Astrocyte (in vitro differentiated cells and primary cell): ENCODE measurements at regions not wholly inside any gene's neighbourhood (a gene's known extent, or its start where the extent isn't known, plus 50 kb on each side); places are given as distances from the start of the nearest gene placed in this dataset.

Source experiments
- DNase-seq: peaks from one replicate; pipeline ENCODE4 v3.0.0-alpha.2; 2010; ENCODE audit warnings: low read depth
- FAIRE-seq: peaks from 2 replicates; lab custom pipeline; 2011; peaks lifted over from hg19 to GRCh38; lab: Jason Lieb, UNC
- H2AFZ ChIP-seq: 2 replicates; pipeline ENCODE4 v1.6.0; 2012; ENCODE audit warnings: low read depth, low read length, inconsistent platforms
- H3K27ac ChIP-seq: 2 replicates; pipeline ENCODE4 v1.5.1; 2011; ENCODE audit warnings: low read depth, low read length, inconsistent platforms
- H3K27me3 ChIP-seq: 2 replicates; pipeline ENCODE4 v1.6.0; 2011; ENCODE audit warnings: low read length, inconsistent platforms; ENCODE audit not compliant: insufficient read depth
- H3K36me3 ChIP-seq: 2 replicates; pipeline ENCODE4 v1.5.1; 2011; ENCODE audit warnings: low read length, inconsistent platforms; ENCODE audit not compliant: insufficient read depth
- H3K4me1 ChIP-seq: 2 replicates; pipeline ENCODE4 v1.5.1; 2011; ENCODE audit warnings: low read length, inconsistent platforms; ENCODE audit not compliant: insufficient read depth
- H3K4me2 ChIP-seq: 2 replicates; pipeline ENCODE4 v1.6.0; 2012; ENCODE audit warnings: low read length, inconsistent platforms
- H3K4me3 ChIP-seq: 2 replicates; pipeline ENCODE4 v1.5.1; 2011; ENCODE audit warnings: low read depth, mild to moderate bottlenecking, low read length, inconsistent platforms; ENCODE audit not compliant: insufficient read depth
- H3K79me2 ChIP-seq: 2 replicates; pipeline ENCODE4 v1.6.0; 2012; ENCODE audit warnings: mild to moderate bottlenecking, low read length, inconsistent platforms; ENCODE audit not compliant: insufficient read depth
- H3K9ac ChIP-seq: 2 replicates; pipeline ENCODE4 v1.6.0; 2012; ENCODE audit warnings: mild to moderate bottlenecking, low read length, inconsistent platforms
- H3K9me3 ChIP-seq: 2 replicates; pipeline ENCODE4 v1.5.1; 2012; ENCODE audit warnings: low read depth, mild to moderate bottlenecking, low read length, inconsistent platforms; ENCODE audit not compliant: insufficient read depth
- H4K20me1 ChIP-seq: 2 replicates; pipeline ENCODE4 v1.6.0; 2012; ENCODE audit warnings: low read length, inconsistent platforms; ENCODE audit not compliant: insufficient read depth
- H3K27ac Mint-ChIP-seq: one replicate; pipeline ENCODE4 v1.8.0; 2021; ENCODE audit warnings: mild to moderate bottlenecking, mixed read lengths; ENCODE audit not compliant: unreplicated experiment
- H3K27me3 Mint-ChIP-seq: one replicate; pipeline ENCODE4 v1.8.0; 2021; ENCODE audit warnings: low read depth, mixed read lengths; ENCODE audit not compliant: unreplicated experiment
- H3K36me3 Mint-ChIP-seq: one replicate; pipeline ENCODE4 v1.8.0; 2021; ENCODE audit warnings: low read depth, mixed read lengths; ENCODE audit not compliant: unreplicated experiment
- H3K4me1 Mint-ChIP-seq: one replicate; pipeline ENCODE4 v1.8.0; 2021; ENCODE audit warnings: low read depth, mixed read lengths; ENCODE audit not compliant: unreplicated experiment
- H3K4me3 Mint-ChIP-seq: one replicate; pipeline ENCODE4 v1.8.0; 2021; ENCODE audit warnings: mild to moderate bottlenecking, moderate library complexity, mixed read lengths; ENCODE audit not compliant: unreplicated experiment
- H3K9me3 Mint-ChIP-seq: one replicate; pipeline ENCODE4 v1.8.0; 2021; ENCODE audit warnings: mild to moderate bottlenecking, mixed read lengths; ENCODE audit not compliant: unreplicated experiment
- EZH2 ChIP-seq: IDR thresholded peaks from 2 replicates; pipeline ENCODE4 v1.6.1; 2012; ENCODE audit warnings: mild to moderate bottlenecking, low read length, inconsistent platforms; ENCODE audit not compliant: insufficient read depth
- TF ChIP-seq, protein P1 (sequence below): IDR thresholded peaks from 2 replicates; pipeline ENCODE4 v1.5.1; 2011; ENCODE audit warnings: low read depth, mild to moderate bottlenecking, inconsistent platforms, low read length, moderate library complexity; ENCODE audit not compliant: insufficient read depth

DNA sequence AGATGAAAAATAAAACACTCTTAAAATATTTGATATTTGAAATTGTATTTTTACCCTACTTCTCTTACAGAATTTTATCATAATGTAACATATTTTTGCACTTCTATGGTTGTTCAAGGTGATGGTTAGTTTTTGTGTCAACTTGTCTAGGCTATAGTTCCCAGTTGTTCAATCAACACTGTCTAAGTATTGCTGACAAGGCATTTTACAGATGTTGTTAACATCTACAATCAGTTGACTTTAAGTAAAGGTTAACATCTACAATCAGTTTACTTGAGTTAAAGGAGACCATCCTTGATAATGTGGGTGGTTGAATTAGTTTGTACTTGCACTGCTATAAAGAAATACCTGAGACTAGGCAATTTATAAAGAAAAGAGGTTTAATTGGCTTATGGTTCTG lies 206.5 kb downstream of the AEBP2 start:
- DNase-seq (no peak), FAIRE-seq (no peak)
- peaks cover 9% of the 10 kb centered on the region for H3K4me1 Mint-ChIP-seq
- H3K36me3 ChIP-seq: no peaks in the 10 kb centered on the region
- no peak for TF ChIP-seq EZH2
- TF ChIP-seq, protein P1, sequence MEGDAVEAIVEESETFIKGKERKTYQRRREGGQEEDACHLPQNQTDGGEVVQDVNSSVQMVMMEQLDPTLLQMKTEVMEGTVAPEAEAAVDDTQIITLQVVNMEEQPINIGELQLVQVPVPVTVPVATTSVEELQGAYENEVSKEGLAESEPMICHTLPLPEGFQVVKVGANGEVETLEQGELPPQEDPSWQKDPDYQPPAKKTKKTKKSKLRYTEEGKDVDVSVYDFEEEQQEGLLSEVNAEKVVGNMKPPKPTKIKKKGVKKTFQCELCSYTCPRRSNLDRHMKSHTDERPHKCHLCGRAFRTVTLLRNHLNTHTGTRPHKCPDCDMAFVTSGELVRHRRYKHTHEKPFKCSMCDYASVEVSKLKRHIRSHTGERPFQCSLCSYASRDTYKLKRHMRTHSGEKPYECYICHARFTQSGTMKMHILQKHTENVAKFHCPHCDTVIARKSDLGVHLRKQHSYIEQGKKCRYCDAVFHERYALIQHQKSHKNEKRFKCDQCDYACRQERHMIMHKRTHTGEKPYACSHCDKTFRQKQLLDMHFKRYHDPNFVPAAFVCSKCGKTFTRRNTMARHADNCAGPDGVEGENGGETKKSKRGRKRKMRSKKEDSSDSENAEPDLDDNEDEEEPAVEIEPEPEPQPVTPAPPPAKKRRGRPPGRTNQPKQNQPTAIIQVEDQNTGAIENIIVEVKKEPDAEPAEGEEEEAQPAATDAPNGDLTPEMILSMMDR: no peak
- H3K79me2 ChIP-seq: no peaks in the 10 kb centered on the region
- H3K4me1 ChIP-seq: no peaks in the 10 kb centered on the region
- H3K27ac ChIP-seq: no peak overlapping the region
- H4K20me1 ChIP-seq: no peaks in the 10 kb centered on the region
- H3K9me3 ChIP-seq: peaks cover 3% of the 10 kb centered on the region
- H3K27me3 Mint-ChIP-seq: no peaks in the 10 kb centered on the region
- H3K4me3 ChIP-seq: no peak overlapping the region
- no peak overlapping the region for H2AFZ ChIP-seq
- H3K27ac Mint-ChIP-seq: no peak overlapping the region
- H3K9ac ChIP-seq: no peak overlapping the region
- no peaks in the 10 kb centered on the region for H3K27me3 ChIP-seq
- no peak overlapping the region for H3K4me3 Mint-ChIP-seq
- no peak overlapping the region for H3K4me2 ChIP-seq
- H3K36me3 Mint-ChIP-seq: peaks cover 3% of the 10 kb centered on the region
- H3K9me3 Mint-ChIP-seq: peaks cover 13% of the 10 kb centered on the region

DNA sequence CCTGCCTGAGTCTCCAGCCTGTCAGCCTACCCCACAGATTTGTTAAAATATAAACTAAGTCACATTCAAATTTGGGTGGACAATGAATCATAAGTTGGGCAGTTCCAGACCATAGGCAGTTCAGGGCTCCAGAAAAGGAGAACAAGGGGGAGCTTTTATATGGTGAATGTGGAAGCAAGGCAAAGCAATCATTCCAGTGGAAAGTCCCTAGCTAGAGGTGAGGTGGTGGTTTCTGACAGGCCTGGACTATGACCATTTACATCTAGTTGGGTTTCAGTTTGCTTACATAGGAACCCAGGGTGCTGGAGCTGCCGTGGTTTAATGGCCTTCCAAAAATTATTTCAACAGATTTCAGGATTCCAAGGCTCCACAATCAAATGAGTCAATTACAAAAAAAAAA lies 207.3 kb downstream of the AEBP2 start:
- Mint-ChIP-seq H3K4me1 (peaks cover 2% of the 10 kb centered on the region), H3K4me3 (no peak overlapping the region), H3K9me3 (peaks cover 12% of the 10 kb centered on the region), H3K27ac (no peak overlapping the region), H3K27me3 (no peaks in the 10 kb centered on the region), H3K36me3 (peaks cover 3% of the 10 kb centered on the region)
- Histone ChIP-seq H3K27me3 (no peaks in the 10 kb centered on the region), H2AFZ (no peak overlapping the region), H3K36me3 (no peaks in the 10 kb centered on the region), H3K79me2 (no peaks in the 10 kb centered on the region), H3K4me3 (no peak overlapping the region), H3K4me1 (no peaks in the 10 kb centered on the region), H3K9ac (no peak overlapping the region), H3K9me3 (peaks cover 3% of the 10 kb centered on the region), H3K27ac (no peak overlapping the region), H4K20me1 (no peaks in the 10 kb centered on the region), H3K4me2 (no peak overlapping the region)
- DNase-seq (no peak), FAIRE-seq (no peak)
- TF ChIP-seq EZH2: no peak
- TF ChIP-seq, protein P1: no peak

DNA sequence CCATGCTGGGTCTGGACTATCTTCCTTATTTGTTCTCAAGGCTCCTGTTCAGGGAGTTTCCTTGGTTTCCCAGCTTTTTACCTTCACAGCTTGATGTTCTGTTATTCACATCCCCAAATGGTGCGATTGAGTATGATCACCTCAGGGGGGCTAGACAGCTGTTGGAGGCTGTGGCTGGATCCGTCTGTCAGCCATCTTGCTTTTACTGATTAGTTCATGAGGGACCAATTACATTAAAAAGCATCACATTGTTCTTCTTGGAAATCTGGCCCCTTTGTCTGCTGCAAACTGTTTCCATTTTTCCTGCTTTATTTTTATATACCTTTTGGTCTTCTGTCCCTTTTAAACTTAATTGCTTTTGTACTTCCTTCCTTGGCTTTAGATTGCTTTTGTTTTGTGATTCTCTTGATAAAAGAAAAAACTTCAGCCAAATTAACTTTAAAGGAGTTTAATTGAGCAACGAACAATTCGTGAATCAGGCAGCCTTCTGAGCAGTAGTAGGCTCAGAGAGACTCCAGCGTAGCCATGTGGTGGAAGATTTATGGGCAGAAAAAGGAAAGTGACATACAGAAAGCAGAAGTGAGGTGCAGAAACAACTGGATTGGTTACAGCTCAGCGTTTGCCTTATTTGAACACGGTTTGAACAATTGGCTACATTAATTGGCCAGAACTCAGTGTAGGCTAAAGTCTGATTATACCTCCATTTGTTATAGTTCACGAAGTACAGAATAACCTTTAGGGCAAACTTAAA lies 208.7 kb downstream of the AEBP2 start:
- Histone ChIP-seq H3K9me3 (peaks cover 3% of the 10 kb centered on the region), H2AFZ (no peak overlapping the region), H3K4me3 (no peak overlapping the region), H3K9ac (no peak overlapping the region), H4K20me1 (no peaks in the 10 kb centered on the region), H3K36me3 (no peaks in the 10 kb centered on the region), H3K79me2 (no peaks in the 10 kb centered on the region), H3K27me3 (no peaks in the 10 kb centered on the region), H3K4me2 (no peak overlapping the region), H3K4me1 (no peaks in the 10 kb centered on the region), H3K27ac (no peak overlapping the region)
- H3K27ac Mint-ChIP-seq: no peak overlapping the region
- peaks cover 2% of the 10 kb centered on the region for H3K4me1 Mint-ChIP-seq
- no peak for TF ChIP-seq EZH2
- TF ChIP-seq, protein P1: no peak
- peaks cover 12% of the 10 kb centered on the region for H3K9me3 Mint-ChIP-seq
- peaks cover 3% of the 10 kb centered on the region for H3K36me3 Mint-ChIP-seq
- DNase-seq: no peak
- FAIRE-seq: no peak
- no peak overlapping the region for H3K4me3 Mint-ChIP-seq
- H3K27me3 Mint-ChIP-seq: no peaks in the 10 kb centered on the region
